Small intestine (tissue), 7 donors: ENCODE measurements at regions not wholly inside any gene's neighbourhood (a gene's known extent, or its start where the extent isn't known, plus 50 kb on each side); places are given as distances from the start of the nearest gene placed in this dataset.

ENCODE experiments used
- DNase-seq, 2 donors: peaks; one replicate each; pipeline versions ENCODE4 v3.0.0 to v3.0.0-alpha.2; 2013
- FAIRE-seq: peaks from 2 replicates; lab custom pipeline; 2012; peaks lifted over from hg19 to GRCh38; lab: Jason Lieb, UNC
- H3K27ac ChIP-seq, 3 donors: one replicate each; pipeline ENCODE4 v1.5.1; 2013; ENCODE audit warnings: low read length in 2 of 3, mild to moderate bottlenecking in 2 of 3, control low read depth in 1 of 3, inconsistent platforms in 1 of 3, low read depth in 1 of 3, moderate library complexity in 1 of 3
- H3K27me3 ChIP-seq, 3 donors: one replicate each; pipeline ENCODE4 v1.6.1; 2013; ENCODE audit warnings: low read length in 3 of 3, inconsistent platforms in 1 of 3; ENCODE audit not compliant: control insufficient read depth in 3 of 3, insufficient read depth in 3 of 3
- H3K36me3 ChIP-seq, 3 donors: one replicate each; pipeline ENCODE4 v1.6.1; 2013; ENCODE audit warnings: low read length in 3 of 3, inconsistent platforms in 1 of 3, low read depth in 1 of 3, mild to moderate bottlenecking in 1 of 3, moderate library complexity in 1 of 3; ENCODE audit not compliant: control insufficient read depth in 3 of 3, insufficient read depth in 2 of 3
- H3K4me1 ChIP-seq, 3 donors: one replicate each; pipeline ENCODE4 v1.6.1; 2013; ENCODE audit warnings: low read length in 2 of 3, inconsistent platforms in 1 of 3, low read depth in 1 of 3, mild to moderate bottlenecking in 1 of 3, moderate library complexity in 1 of 3; ENCODE audit not compliant: control insufficient read depth in 3 of 3, insufficient read depth in 2 of 3
- H3K4me3 ChIP-seq, 3 donors: one replicate each; pipeline ENCODE4 v1.5.1; 2013; ENCODE audit warnings: low read length in 3 of 3, control low read depth in 1 of 3, inconsistent platforms in 1 of 3, low read depth in 1 of 3, mild to moderate bottlenecking in 1 of 3, moderate library complexity in 1 of 3
- H3K9me3 ChIP-seq, 2 donors: one replicate each; pipeline ENCODE4 v1.6.1; 2013; ENCODE audit warnings: low read depth in 1 of 2, low read length in 1 of 2; ENCODE audit not compliant: control insufficient read depth in 2 of 2, insufficient read depth in 1 of 2
- WGBS, 3 donors: extraction: QIAGEN DNeasy Blood & Tissue Kit; methylation state at CpG; one replicate each; pipeline ENCODE4 v1.1.7; 2013; 5-methylcytosine and 5-hydroxymethylcytosine counted together
- donor health status: healthy with polysubstance abuse.
- donor health status: control.
- donor health status: control.
- donor health status: Bipolar disorder and iron deficiency.
- donor health status: healthy.

DNA sequence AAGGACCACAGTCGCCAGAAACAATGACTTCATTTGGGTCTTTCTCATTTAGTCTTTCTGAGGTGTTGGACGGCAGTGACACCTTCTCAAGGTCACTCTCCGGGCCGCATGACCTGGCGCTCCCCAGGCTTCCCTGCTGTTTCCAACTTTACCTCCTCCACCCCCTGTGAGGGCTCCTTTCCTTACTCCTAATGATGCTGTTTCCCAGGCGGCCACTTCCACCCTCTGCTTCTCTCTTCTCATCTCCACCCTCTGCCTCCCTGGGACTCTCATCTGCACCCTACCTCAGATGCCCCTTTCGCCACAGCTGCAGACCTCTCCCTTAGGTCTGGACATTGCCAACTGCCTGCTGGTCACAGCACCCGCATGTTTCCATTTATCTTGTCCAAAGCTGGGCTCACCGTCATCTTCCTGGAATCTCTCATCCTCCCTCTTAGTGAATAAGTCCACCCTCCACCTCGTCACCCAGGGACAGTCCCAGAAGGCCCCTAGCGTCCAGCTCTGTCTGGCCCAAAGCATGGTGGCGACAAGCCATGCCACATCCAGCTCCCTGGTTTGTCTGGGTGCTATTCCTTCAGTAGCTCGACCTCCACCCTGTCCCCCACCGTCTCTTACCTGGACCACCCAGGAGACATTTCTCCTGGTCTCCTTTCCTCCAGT is 113.8 kb downstream of the BUD13 start:
- Histone ChIP-seq H3K4me1 (peaks cover 0 to 12% (median 0%) of the 10 kb centered on the region in 3 donors), H3K27ac (no peak overlapping the region), H3K27me3 (peaks cover 3 to 9% (median 3%) of the 10 kb centered on the region in 3 donors), H3K4me3 (no peak overlapping the region), H3K36me3 (no peaks in the 10 kb centered on the region), H3K9me3 (peaks cover 0 to 11% of the 10 kb centered on the region in 2 donors)
- no peak for FAIRE-seq
- DNase-seq: no peak
- 81 to 93% (median 89%) methylated on average over 14 of the region's 14 CpGs for WGBS, 3 donors

GRCh38 chr11:116657842-116658825 is 114.7 kb downstream of the BUD13 start:
- Histone ChIP-seq H3K9me3 (peaks cover 0 to 11% of the 10 kb centered on the region in 2 donors), H3K27ac (no peak overlapping the region), H3K36me3 (no peaks in the 10 kb centered on the region), H3K4me3 (no peak overlapping the region), H3K4me1 (peaks cover 0 to 12% (median 0%) of the 10 kb centered on the region in 3 donors), H3K27me3 (peaks cover 3 to 9% (median 3%) of the 10 kb centered on the region in 3 donors)
- no peak for DNase-seq
- no peak for FAIRE-seq
- WGBS, 3 donors: 80 to 86% (median 84%) methylated on average over 11 of the region's 11 CpGs

DNA sequence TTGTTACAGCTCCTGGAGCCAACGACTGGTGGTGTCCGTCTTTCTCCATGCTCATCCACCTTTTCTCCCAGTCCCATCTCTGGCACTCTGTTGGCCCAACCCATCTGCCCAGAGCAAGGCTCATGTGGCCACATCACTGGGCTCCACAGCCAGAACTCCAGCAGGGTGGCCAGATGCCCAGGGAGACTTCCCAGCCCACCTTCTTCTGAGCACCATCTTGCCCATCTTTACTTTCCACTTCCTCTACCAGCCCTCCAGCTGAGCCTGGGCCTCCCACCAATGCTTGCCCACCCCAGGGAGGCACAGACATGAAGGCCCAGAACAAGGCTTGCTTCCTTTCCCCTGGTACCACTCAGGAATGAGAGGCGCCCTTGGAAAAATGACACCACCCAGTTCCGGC is 116.8 kb downstream of the BUD13 start:
- Histone ChIP-seq H3K27ac (no peak overlapping the region), H3K27me3 (peaks cover 0 to 4% (median 3%) of the 10 kb centered on the region in 3 donors), H3K4me3 (no peak overlapping the region), H3K9me3 (peaks cover 0 to 11% of the 10 kb centered on the region in 2 donors), H3K36me3 (no peaks in the 10 kb centered on the region), H3K4me1 (peaks cover 0 to 7% (median 0%) of the 10 kb centered on the region in 3 donors)
- no peak for FAIRE-seq
- 68 to 86% (median 85%) methylated on average over 4 of the region's 4 CpGs for WGBS, 3 donors
- DNase-seq: no peak

DNA sequence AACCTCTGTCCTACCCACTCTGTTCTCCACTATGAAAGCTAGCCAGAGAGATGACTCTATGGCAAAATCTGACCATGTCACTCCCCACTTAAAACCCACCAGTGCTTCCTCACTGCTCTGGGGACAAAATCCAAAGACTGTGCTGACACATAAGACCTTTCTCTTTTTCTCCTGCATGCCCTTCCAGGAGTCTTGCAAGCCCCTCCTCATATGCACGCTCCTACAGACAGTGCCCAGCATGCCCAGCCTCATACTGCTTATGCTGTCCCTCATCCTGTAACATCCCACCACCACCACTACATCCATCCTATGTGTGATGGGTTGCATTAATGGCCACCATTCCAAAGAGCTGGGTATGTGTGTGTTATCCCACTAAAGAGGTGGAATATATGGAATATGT is 118.3 kb downstream of the BUD13 start:
- FAIRE-seq (no peak), DNase-seq (no peak)
- Histone ChIP-seq H3K27me3 (peaks cover 3 to 6% (median 4%) of the 10 kb centered on the region in 3 donors), H3K27ac (no peak overlapping the region), H3K4me1 (no peaks in the 10 kb centered on the region), H3K9me3 (peaks cover 0 to 11% of the 10 kb centered on the region in 2 donors), H3K36me3 (no peaks in the 10 kb centered on the region), H3K4me3 (no peak overlapping the region)
- WGBS, 3 donors: 89 to 100% (median 93%) methylated on average over 1 of the region's 1 CpG

DNA sequence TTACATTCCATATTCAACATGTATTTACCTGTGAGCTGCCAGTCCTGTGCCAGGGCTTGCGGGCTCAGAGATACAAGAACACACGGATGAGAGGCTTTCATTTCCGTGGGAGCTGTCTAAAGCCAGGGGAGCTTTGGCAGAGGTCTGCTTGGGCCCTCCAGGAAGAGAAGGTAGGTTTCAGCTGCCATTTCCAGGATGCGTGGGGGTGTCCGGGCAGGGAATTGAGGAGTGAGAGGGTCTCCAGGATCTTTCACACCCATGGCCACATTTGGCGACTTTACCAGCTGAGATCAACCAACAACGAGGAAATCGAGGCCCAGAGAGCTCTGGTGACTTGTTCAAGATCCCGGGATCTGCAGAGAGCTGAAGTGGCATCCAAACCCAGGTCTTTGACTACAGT is 119.6 kb downstream of the BUD13 start:
- Histone ChIP-seq H3K9me3 (peaks cover 0 to 11% of the 10 kb centered on the region in 2 donors), H3K27ac (no peak overlapping the region), H3K36me3 (no peaks in the 10 kb centered on the region), H3K4me1 (no peaks in the 10 kb centered on the region), H3K4me3 (no peak overlapping the region), H3K27me3 (peaks cover 3 to 6% (median 4%) of the 10 kb centered on the region in 3 donors)
- DNase-seq: no peak
- no peak for FAIRE-seq
- 85 to 88% (median 87%) methylated on average over 9 of the region's 9 CpGs for WGBS, 3 donors

DNA sequence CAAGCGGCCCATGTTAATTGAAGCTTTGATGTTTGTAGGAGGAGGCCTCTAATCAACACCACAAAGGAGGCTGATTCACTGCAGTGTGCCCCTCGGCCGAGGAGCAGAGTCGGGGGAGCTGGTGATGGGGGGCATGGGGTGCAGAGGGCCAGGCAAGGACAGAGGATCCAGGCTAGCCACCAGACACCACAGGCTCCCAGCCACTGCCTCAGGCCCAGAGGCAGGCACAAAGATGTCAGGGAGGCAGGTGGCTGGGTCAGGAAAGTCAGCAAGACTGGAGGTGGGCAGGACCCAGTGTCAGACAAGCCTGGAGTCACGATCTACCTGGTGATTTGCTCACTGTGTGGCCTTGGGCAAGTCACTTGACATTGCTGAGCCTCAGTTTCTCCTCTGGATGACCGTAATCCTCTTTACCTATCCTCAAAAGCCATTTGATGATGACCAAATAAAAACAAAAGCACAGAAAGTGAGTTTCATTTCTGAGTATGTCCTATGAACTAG is 121.0 kb downstream of the BUD13 start:
- DNase-seq: no peak
- no peak for FAIRE-seq
- Histone ChIP-seq H3K4me1 (no peaks in the 10 kb centered on the region), H3K27me3 (peaks cover 3 to 9% (median 4%) of the 10 kb centered on the region in 3 donors), H3K4me3 (no peak overlapping the region), H3K9me3 (peaks cover 0 to 11% of the 10 kb centered on the region in 2 donors), H3K36me3 (no peaks in the 10 kb centered on the region), H3K27ac (no peak overlapping the region)
- 42 to 63% (median 56%) methylated on average over 6 of the region's 6 CpGs for WGBS, 3 donors

- Histone ChIP-seq H3K4me3 (no peak overlapping the region), H3K27me3 (peaks cover 3 to 9% (median 4%) of the 10 kb centered on the region in 3 donors), H3K27ac (no peak overlapping the region), H3K9me3 (peaks cover 0 to 11% of the 10 kb centered on the region in 2 donors), H3K4me1 (no peaks in the 10 kb centered on the region), H3K36me3 (no peaks in the 10 kb centered on the region)
- 72 to 77% (median 72%) methylated on average over 9 of the region's 9 CpGs for WGBS, 3 donors
- DNase-seq: no peak
- no peak for FAIRE-seq
These were observed 121.6 kb downstream of the BUD13 start for GRCh38 chr11:116651098-116651736.

GRCh38 chr11:116650052-116650451 is 122.7 kb downstream of the BUD13 start:
- DNase-seq (no peak), FAIRE-seq (no peak)
- H3K4me1 ChIP-seq: no peaks in the 10 kb centered on the region
- WGBS, 3 donors: 47 to 57% (median 52%) methylated on average over 2 of the region's 2 CpGs
- H3K36me3 ChIP-seq: no peaks in the 10 kb centered on the region
- no peak overlapping the region for H3K27ac ChIP-seq
- peaks cover 0 to 6% of the 10 kb centered on the region in 2 donors for H3K9me3 ChIP-seq
- H3K27me3 ChIP-seq: peaks cover 0 to 9% (median 0%) of the 10 kb centered on the region in 3 donors
- no peak overlapping the region for H3K4me3 ChIP-seq
